A549 (cell line): ENCODE measurements at regions not wholly inside any gene's neighbourhood (a gene's known extent, or its start where the extent isn't known, plus 50 kb on each side); places are given as distances from the start of the nearest gene placed in this dataset.

ENCODE experiments used
- ATAC-seq, 2 experiments: fragments of 200-7000 bp in 1 of 2; fragments of >200 bp in 1 of 2; cut with Nextera tagmentation in 1 of 2; cut with Tn5 transposase in 1 of 2; 3 replicates each; pipeline versions ENCODE4 v1.8.0 to v1.9.1; 2018 to 2020; ENCODE audit warnings: mild to moderate bottlenecking in 1 of 2, moderate library complexity in 1 of 2
- CTCF ChIA-PET: fragments of 300-600 bp; sonication (Branson Sonifier 250); formaldehyde crosslinking; extraction: SDS; loops from one replicate; lab custom pipeline; 2021; ENCODE audit warnings: antibody characterized with exemption, inconsistent platforms; lab: Yijun Ruan, JAX
- POLR2A ChIA-PET: fragments of 350-600 bp; formaldehyde crosslinking; extraction: SDS; loops from one replicate; lab custom pipeline; 2021; ENCODE audit warnings: antibody characterized with exemption, inconsistent platforms; lab: Yijun Ruan, JAX
- DNase-seq, 2 experiments: peaks; one replicate each; pipeline versions ENCODE4 v3.0.0 to v3.0.0-alpha.2; 2011 to 2016; ENCODE audit warnings: low read depth in 1 of 2, low spot score in 1 of 2
- FAIRE-seq: peaks from 2 replicates; lab custom pipeline; 2011; peaks lifted over from hg19 to GRCh38; lab: Jason Lieb, UNC
- H3K27ac ChIP-seq, 2 experiments: fragments of >200 bp; sonication (Bioruptor Twin); formaldehyde crosslinking; 3 replicates each; pipeline ENCODE4 v1.5.1; 2016 to 2017
- H3K4me1 ChIP-seq: fragments of >200 bp; sonication (Bioruptor Twin); formaldehyde crosslinking; 3 replicates; pipeline ENCODE4 v1.6.1; 2016
- H3K4me2 ChIP-seq: fragments of >200 bp; sonication (Bioruptor Twin); formaldehyde crosslinking; 3 replicates; pipeline ENCODE4 v1.6.1; 2016
- H3K4me3 ChIP-seq: fragments of >200 bp; sonication (Bioruptor Twin); formaldehyde crosslinking; 3 replicates; pipeline ENCODE4 v1.5.1; 2016
- H3K9me3 ChIP-seq: fragments of >200 bp; sonication (Bioruptor Twin); formaldehyde crosslinking; 3 replicates; pipeline ENCODE4 v1.6.1; 2016
- ESRRA ChIP-seq: fragments of 150-350 bp; IDR thresholded peaks from 2 replicates; pipeline ENCODE4 v1.6.1; 2014; ENCODE audit warnings: mild to moderate bottlenecking, low read length, borderline replicate concordance
- FOSB ChIP-seq: fragments of 250-450 bp; sonication (Bioruptor Pico); IDR thresholded peaks from 2 replicates; pipeline ENCODE4 v1.5.0; 2020; ENCODE audit warnings: mild to moderate bottlenecking, moderate library complexity
- JUNB ChIP-seq: fragments of >200 bp; sonication (Bioruptor Twin); formaldehyde crosslinking; IDR thresholded peaks from 2 replicates; pipeline ENCODE4 v1.6.1; 2016
- KDM5A ChIP-seq: fragments of 200-600 bp; sonication (generic); IDR thresholded peaks from 2 replicates; pipeline ENCODE4 v1.6.1; 2016; ENCODE audit warnings: antibody characterized with exemption, mild to moderate bottlenecking
- MAFK ChIP-seq: fragments of 450-650 bp; IDR thresholded peaks from 2 replicates; pipeline ENCODE4 v1.6.1; 2014; ENCODE audit not compliant: partially characterized antibody
- NFE2L2 ChIP-seq: fragments of 150-350 bp; conservative IDR thresholded peaks from 2 replicates; pipeline ENCODE4 v1.6.1; 2014; ENCODE audit warnings: low read length
- NR3C1 ChIP-seq: fragments of >200 bp; sonication (Bioruptor Twin); formaldehyde crosslinking; IDR thresholded peaks from 3 replicates; pipeline ENCODE4 v1.6.1; 2017
- POLR2A ChIP-seq: IDR thresholded peaks from 2 replicates; pipeline ENCODE4 v1.6.1; 2012; ENCODE audit warnings: mild to moderate bottlenecking, low read length
- POLR2AphosphoS2 ChIP-seq: conservative IDR thresholded peaks from 2 replicates; pipeline ENCODE4 v1.6.1; 2012; ENCODE audit warnings: low read length, improper control_type of control experiment, inconsistent platforms
- RARB ChIP-seq: fragments of 250-450 bp; sonication (Bioruptor Pico); IDR thresholded peaks from 2 replicates; pipeline ENCODE4 v1.8.0; 2021; ENCODE audit warnings: mild to moderate bottlenecking, moderate library complexity
- RCOR1 ChIP-seq: fragments of 150-350 bp; IDR thresholded peaks from 2 replicates; pipeline ENCODE4 v1.6.1; 2014; ENCODE audit warnings: antibody characterized with exemption, low read length, low read depth
- SMC3 ChIP-seq: fragments of >200 bp; sonication (Bioruptor Twin); formaldehyde crosslinking; IDR thresholded peaks from 3 replicates; pipeline ENCODE4 v1.6.1; 2018; ENCODE audit warnings: inconsistent platforms
- TFCP2L1 ChIP-seq: fragments of 250-450 bp; sonication (Bioruptor Pico); IDR thresholded peaks from 2 replicates; pipeline ENCODE4 v1.5.0; 2021; ENCODE audit warnings: mild to moderate bottlenecking
- TP53 ChIP-seq: fragments of 250-450 bp; sonication (Bioruptor Pico); IDR thresholded peaks from 2 replicates; pipeline ENCODE4 v1.5.0; 2021; ENCODE audit warnings: mild to moderate bottlenecking, moderate library complexity
- WGBS: methylation state at CpG from one replicate; pipeline ENCODE4 v1.1.6; 2017; ENCODE audit errors: missing lambda C conversion rate; 5-methylcytosine and 5-hydroxymethylcytosine counted together
- TF ChIP-seq, protein P1 (sequence below): fragments of >200 bp; sonication (Bioruptor Twin); formaldehyde crosslinking; IDR thresholded peaks from 3 replicates; pipeline ENCODE4 v1.6.1; 2016
- TF ChIP-seq, protein P2 (sequence below): fragments of 250-450 bp; sonication (Bioruptor Pico); IDR thresholded peaks from 2 replicates; pipeline ENCODE4 v1.5.0; 2020; ENCODE audit warnings: low read depth, mild to moderate bottlenecking, moderate library complexity
- TF ChIP-seq, protein P3 (sequence below): fragments of 200-600 bp; sonication (generic); IDR thresholded peaks from 2 replicates; pipeline ENCODE4 v1.6.1; 2016; ENCODE audit warnings: antibody characterized with exemption, mild to moderate bottlenecking, moderate library complexity
- TF ChIP-seq, protein P4 (sequence below): IDR thresholded peaks from 2 replicates; pipeline ENCODE4 v1.6.1; 2012

DNA sequence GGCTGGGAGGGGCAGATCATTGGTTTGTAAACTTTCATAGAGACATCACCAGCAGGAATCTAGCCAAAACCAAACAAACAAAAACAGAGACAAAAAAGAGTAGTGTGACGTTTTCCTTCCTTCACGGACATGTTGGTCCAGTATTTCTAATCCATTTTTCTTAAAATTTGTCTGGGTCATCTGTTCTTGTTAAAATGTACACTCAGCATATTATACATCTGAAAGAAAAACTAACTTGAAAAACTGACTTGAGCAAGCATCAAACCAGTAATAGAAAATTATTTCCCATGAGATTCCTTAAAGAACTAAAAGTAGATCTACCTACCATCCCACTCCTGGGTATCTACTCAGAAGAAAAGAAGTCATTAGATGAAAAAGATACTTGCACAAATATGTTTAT lies 164.2 kb downstream of the KLF6 start:
- TF ChIP-seq JUNB, result no peak
- TF ChIP-seq MAFK, result peak; percentile 85

DNA sequence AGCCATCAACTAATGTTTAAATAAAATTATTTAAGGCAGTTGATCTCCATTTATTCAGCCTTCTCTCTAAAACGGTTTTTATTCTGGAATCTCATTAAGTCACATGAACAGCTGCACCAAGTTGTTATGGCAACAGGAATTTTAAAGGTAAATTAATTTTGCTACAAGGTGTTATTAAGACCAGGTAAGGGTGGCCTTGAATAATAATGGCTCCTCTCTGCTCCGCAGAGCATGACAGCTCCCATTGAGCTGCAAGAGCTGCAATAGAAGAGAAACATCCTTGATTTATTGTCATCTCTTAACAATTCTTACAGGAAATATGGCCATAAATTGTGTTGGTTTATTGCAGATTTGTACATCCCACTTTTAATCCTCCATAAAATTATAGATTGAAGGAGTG lies 165.8 kb downstream of the KLF6 start:
- Histone ChIP-seq H3K4me2 (no peak overlapping the region), H3K27ac (no peak overlapping the region), H3K4me3 (no peak overlapping the region), H3K4me1 (no peaks in the 10 kb centered on the region), H3K9me3 (0 out of 3 replicates have a peak, but pooled peaks cover 2% of the 10 kb centered on the region)
- WGBS, result 52% methylated on average over 2 of the region's 2 CpGs
- no peak for ATAC-seq
- no peak for DNase-seq
- FAIRE-seq, result no peak
- ChIA-PET CTCF (interaction anchor here (1.6 kb wide), 1 partner anchor 12 kb away, joined by 5 read pairs; no protein-coding TSS in a partner anchor), POLR2A (no interaction called here)
- no peak for TF ChIP-seq POLR2AphosphoS2
- TF ChIP-seq NR3C1, result no peak
- no peak for TF ChIP-seq RCOR1
- TF ChIP-seq, protein P1, sequence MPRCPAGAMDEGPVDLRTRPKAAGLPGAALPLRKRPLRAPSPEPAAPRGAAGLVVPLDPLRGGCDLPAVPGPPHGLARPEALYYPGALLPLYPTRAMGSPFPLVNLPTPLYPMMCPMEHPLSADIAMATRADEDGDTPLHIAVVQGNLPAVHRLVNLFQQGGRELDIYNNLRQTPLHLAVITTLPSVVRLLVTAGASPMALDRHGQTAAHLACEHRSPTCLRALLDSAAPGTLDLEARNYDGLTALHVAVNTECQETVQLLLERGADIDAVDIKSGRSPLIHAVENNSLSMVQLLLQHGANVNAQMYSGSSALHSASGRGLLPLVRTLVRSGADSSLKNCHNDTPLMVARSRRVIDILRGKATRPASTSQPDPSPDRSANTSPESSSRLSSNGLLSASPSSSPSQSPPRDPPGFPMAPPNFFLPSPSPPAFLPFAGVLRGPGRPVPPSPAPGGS, result no peak
- TF ChIP-seq, protein P2, sequence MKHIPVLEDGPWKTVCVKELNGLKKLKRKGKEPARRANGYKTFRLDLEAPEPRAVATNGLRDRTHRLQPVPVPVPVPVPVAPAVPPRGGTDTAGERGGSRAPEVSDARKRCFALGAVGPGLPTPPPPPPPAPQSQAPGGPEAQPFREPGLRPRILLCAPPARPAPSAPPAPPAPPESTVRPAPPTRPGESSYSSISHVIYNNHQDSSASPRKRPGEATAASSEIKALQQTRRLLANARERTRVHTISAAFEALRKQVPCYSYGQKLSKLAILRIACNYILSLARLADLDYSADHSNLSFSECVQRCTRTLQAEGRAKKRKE (CRISPR knock-in tag), result no peak
- TF ChIP-seq, protein P3, sequence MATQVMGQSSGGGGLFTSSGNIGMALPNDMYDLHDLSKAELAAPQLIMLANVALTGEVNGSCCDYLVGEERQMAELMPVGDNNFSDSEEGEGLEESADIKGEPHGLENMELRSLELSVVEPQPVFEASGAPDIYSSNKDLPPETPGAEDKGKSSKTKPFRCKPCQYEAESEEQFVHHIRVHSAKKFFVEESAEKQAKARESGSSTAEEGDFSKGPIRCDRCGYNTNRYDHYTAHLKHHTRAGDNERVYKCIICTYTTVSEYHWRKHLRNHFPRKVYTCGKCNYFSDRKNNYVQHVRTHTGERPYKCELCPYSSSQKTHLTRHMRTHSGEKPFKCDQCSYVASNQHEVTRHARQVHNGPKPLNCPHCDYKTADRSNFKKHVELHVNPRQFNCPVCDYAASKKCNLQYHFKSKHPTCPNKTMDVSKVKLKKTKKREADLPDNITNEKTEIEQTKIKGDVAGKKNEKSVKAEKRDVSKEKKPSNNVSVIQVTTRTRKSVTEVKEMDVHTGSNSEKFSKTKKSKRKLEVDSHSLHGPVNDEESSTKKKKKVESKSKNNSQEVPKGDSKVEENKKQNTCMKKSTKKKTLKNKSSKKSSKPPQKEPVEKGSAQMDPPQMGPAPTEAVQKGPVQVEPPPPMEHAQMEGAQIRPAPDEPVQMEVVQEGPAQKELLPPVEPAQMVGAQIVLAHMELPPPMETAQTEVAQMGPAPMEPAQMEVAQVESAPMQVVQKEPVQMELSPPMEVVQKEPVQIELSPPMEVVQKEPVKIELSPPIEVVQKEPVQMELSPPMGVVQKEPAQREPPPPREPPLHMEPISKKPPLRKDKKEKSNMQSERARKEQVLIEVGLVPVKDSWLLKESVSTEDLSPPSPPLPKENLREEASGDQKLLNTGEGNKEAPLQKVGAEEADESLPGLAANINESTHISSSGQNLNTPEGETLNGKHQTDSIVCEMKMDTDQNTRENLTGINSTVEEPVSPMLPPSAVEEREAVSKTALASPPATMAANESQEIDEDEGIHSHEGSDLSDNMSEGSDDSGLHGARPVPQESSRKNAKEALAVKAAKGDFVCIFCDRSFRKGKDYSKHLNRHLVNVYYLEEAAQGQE, result no peak
- TF ChIP-seq NFE2L2, result no peak
- TF ChIP-seq TFCP2L1, result no peak
- no peak for TF ChIP-seq RARB
- no peak for TF ChIP-seq MAFK

More for the DNA sequence above, 164.2 kb downstream of the KLF6 start:
- ChIA-PET POLR2A (no interaction called here), CTCF (interaction anchor here (1.3 kb wide), 1 partner anchor 10 kb away, joined by 4 read pairs; no protein-coding TSS in a partner anchor)
- H3K4me3 ChIP-seq, result no peak overlapping the region
- no peak overlapping the region for H3K4me2 ChIP-seq
- FAIRE-seq (no peak), DNase-seq (no peak), ATAC-seq (no peak)
- 0 out of 3 replicates have a peak, but pooled peaks cover 2% of the 10 kb centered on the region for H3K9me3 ChIP-seq
- H3K27ac ChIP-seq, result no peak overlapping the region
- 41% methylated on average over 2 of the region's 2 CpGs for WGBS
- no peaks in the 10 kb centered on the region for H3K4me1 ChIP-seq

DNA sequence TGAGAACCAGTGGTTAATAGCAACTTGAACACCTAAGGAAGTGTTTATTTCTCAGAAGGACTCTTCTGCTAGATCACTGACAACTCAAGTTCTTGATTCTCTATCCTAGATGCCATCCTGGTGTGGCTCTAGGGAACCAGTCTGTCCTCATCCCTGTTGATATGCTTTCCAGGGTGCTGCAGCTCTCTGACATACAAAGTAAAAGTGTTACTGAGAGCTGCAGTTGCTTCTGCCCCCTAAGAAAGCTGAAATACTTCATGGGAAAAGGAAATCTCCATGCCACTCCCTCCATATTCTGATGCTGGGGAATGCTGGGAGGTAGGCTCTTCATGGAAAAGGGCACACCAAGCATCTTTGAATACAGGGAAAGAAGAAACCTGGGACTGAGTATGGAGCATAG lies 168.1 kb downstream of the KLF6 start:
- Histone ChIP-seq H3K4me2 (no peak overlapping the region), H3K4me3 (no peak overlapping the region), H3K27ac (no peak overlapping the region), H3K4me1 (no peaks in the 10 kb centered on the region), H3K9me3 (peaks cover 8% of the 10 kb centered on the region; the same call in 1 of the 3 replicates)
- CTCF ChIA-PET, result no interaction called here
- FAIRE-seq (no peak), DNase-seq (peak in 1 of 2 experiments; percentile 13), ATAC-seq (no peak)
- POLR2A ChIA-PET, result no interaction called here
- no peak for TF ChIP-seq SMC3
- TF ChIP-seq FOSB (CRISPR knock-in tag), result no peak
- TF ChIP-seq, protein P4, sequence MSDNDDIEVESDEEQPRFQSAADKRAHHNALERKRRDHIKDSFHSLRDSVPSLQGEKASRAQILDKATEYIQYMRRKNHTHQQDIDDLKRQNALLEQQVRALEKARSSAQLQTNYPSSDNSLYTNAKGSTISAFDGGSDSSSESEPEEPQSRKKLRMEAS, result no peak
- TF ChIP-seq TP53 (CRISPR knock-in tag), result no peak
- no peak for TF ChIP-seq ESRRA
- no peak for TF ChIP-seq KDM5A
- TF ChIP-seq, protein P3, result no peak
- TF ChIP-seq POLR2A, result no peak
- TF ChIP-seq, all 56 proteins: peak for 0
